GM19468 (cell line): ENCODE measurements at regions not wholly inside any gene's neighbourhood (a gene's known extent, or its start where the extent isn't known, plus 50 kb on each side); places are given as distances from the start of the nearest gene placed in this dataset.

Source experiments
- ATAC-seq: cut with Tn5 transposase; IDR thresholded peaks from one replicate; pipeline ENCODE4 v1.9.1; 2021; ENCODE audit warnings: mild to moderate bottlenecking, moderate library complexity, moderate number of reproducible peaks; ENCODE audit not compliant: unreplicated experiment; ENCODE audit errors: extremely low read depth

DNA sequence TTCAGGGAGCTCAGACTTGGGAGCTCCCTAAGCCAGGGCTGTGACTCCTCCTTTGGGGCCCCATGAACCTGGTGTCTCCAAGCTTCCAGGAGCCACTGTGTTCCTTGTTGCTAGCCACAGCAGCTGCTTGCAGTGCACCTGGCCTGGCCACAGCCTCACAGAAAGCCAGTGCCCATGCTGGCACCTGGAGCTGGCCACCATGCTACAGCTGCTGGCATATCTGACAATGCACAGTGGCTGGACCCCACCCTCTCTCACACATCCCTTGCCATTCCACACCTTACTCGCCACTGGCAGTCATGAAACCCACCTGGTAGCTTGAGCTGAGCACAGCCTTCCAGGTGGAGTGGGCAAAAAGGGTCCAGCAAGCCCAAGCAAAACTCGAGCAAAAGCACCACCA, 441.7 kb downstream of the ARAP2 start:
- no peak for ATAC-seq

DNA sequence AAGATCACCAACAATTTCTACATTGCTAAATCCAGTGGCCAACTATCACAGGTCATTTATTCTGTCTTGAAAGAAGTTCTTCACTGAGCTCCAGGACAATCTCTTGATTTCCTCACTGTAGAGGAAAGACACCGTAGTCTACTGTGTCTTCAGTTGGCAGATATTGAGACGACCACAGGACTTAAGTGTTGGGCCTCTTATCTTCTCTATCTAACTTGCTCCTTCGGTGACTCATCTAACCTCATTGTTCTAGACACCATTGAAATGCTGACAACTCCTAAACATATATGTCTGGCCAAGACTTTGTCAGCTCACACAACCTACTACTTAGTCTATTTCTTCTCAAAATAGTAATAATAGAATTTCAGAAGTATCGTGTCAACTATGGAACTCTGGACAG, 425.8 kb downstream of the ARAP2 start:
- no peak for ATAC-seq

GRCh38 chr4:35820003-35820402, 424.3 kb downstream of the ARAP2 start:
- ATAC-seq: no peak

- no peak for ATAC-seq
Measured at GRCh38 chr4:35824231-35824630, 420.1 kb downstream of the ARAP2 start.

DNA sequence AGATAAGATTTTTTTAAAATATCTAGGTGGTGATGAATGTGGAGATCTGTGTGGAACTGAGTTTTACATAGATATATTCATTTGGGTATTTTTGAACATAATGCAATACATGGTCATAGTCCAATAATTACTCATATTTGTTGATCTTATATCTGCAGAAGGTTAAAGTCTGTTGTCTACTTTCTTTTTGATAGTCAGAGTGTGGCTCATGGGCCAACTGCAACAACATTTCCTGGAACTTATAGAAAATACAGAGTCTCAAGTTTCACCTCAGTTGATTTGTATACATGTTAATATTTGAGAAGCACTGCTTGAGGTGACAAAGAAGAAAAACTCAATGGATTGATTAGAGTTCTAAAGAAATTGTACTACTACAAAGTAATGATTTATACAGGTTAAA, 408.4 kb downstream of the ARAP2 start:
- no peak for ATAC-seq

GRCh38 chr4:35836596-35836995, 407.7 kb downstream of the ARAP2 start:
- no peak for ATAC-seq

GRCh38 chr4:35867057-35867456, 377.3 kb downstream of the ARAP2 start:
- no peak for ATAC-seq

- ATAC-seq: no peak
Measured at GRCh38 chr4:35872273-35872672, 372.0 kb downstream of the ARAP2 start.

- no peak for ATAC-seq
Measured at GRCh38 chr4:35879479-35879878, 364.8 kb downstream of the ARAP2 start.

- no peak for ATAC-seq
Measured at GRCh38 chr4:35883108-35883507, 361.2 kb downstream of the ARAP2 start.

- ATAC-seq: no peak
Measured at GRCh38 chr4:35884714-35885480, 359.4 kb downstream of the ARAP2 start.

GRCh38 chr4:35897808-35898207, 346.5 kb downstream of the ARAP2 start:
- no peak for ATAC-seq

DNA sequence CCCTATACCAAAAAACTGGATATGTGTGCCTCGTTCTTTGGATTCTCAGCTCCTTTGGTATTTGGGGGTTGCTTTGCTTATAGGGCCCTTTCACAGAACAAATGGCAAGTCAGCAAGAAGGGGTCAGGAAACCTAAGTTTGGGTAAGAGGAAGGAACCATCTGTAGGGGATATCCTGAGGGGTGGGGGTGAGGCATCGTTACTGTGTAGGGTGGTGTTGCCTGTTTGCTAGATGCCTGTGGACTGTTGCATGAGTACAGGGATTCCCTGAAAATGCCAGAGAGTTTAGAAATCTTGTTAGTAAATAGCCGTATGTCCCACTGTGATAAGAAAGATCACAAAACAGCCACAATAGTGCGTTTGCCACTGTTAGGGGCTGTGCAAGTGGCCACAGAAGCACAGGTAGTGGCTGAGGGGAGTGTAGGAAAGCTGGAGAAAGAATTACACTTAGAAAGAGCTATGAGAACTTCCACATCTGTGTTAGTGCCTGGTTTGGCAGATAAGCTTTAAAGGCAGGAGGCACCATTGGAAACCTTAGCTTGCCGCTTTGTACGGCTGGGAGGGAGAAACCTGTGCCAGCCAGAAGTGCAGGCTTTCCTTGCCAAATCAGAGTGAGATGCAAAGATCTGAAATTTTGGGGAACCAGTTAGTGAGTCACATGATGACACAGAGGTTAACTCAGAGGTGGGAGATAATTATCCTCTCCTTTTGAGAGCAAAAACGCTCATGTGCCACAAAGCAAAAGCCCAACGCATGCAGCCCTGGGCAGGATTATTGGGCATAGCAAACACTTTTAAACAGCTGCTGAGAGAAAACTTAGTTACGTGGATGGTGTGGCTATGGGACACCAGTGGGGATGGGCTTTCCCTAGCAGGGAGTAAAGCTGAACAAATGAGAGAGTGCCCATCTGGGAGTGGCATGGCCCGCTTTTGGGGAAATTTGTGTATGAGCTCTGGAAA, 343.7 kb downstream of the ARAP2 start:
- no peak for ATAC-seq

DNA sequence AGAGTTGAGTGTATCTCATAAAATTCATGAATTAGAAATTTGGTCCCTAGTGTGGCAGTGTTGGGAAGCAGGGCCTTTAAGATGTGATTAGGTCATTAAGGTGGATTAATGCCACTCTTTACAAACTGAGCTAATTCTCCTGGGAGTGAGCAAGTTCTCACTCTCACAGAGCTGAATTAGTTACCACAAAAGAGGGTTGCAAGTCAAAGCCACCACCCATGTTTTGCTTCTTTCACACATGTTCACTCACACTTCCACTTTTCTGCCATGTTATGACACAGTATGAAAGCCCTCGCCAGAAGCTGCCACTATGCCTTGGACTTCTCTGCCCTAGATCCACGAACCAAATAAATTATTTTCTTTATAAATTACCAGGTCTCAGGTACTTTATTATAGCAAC, 332.1 kb downstream of the ARAP2 start:
- peak; percentile 94 for ATAC-seq

DNA sequence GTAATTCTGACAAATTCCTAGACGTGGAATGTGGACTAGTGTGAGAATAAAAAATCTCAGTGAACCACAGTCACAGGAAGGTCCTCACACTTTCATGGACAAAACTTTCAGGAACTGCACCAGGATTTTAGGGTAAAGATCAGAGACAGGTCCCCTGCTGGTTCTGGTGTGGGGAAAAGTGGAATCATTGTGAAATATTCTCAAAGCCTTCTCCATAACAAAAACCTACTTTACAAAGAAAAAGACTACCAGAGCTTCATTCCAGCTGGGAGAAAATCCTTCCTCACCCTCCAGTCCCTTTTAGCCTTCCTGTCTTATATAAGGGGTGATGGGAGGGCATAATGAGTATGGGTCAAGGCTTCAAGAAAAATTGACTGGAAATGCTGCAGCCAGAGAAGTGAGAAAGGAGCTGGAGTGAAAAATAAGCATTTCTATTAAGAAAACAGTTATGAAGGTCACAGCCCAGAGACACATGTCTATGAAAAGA, 325.8 kb downstream of the ARAP2 start:
- ATAC-seq: no peak

- peak; percentile 58 for ATAC-seq
Measured at GRCh38 chr4:35925806-35926205, 318.5 kb downstream of the ARAP2 start.

- ATAC-seq: no peak
Measured at GRCh38 chr4:35926788-35927187, 317.5 kb downstream of the ARAP2 start.

GRCh38 chr4:35933901-35934300, 310.4 kb downstream of the ARAP2 start:
- ATAC-seq: no peak

DNA sequence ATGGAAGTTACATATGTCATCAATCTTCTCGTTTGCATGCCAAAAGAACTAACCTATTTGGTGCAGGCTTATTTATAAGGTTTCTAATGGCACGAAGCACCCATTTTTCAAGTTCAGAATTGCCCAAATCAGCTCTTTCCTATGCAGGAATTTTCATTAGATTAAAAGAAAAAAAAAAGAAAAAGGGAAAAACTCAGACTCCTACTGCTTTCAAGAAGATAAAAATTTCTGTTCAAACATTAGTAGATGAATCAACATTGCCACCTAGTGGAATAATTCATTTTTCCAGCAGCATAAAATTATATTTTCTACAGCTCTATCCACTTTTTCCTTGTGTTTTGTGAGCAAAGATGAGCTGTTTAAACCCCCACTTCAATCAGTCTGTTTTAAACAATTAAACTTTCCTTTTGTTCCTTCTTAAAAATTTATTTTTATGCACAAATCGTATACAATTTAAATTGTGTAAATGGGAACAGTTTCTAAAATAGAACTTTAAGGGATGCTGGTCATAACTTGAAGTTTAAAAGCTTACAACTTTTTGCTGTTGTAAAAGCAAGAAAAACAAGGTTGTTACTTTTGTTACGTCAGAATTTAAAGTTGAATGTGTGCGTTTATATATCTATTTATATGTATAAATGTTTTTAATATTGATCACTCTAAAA, 309.9 kb downstream of the ARAP2 start:
- ATAC-seq: no peak

- no peak for ATAC-seq
Measured at GRCh38 chr4:35938936-35939335, 305.4 kb downstream of the ARAP2 start.

DNA sequence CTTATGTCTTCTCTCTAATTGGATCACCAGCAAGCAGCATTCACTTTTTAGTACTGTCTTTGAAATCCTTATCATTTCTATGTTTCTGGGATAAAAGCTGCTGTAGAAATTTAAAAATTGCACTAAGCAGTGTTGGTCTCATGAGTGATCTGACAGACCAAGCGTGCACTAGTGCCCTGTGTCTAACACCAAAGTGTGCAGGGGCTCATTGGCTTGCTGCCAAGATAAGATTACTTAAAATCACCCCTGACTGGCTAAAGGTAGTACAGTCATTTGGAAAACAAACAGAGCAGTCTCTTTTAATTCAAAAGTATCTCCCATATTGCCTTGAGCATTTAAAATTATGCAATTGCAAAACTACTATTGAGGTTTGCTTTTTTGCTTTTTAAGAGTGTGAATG, 304.6 kb downstream of the ARAP2 start:
- no peak for ATAC-seq
